ENCODE measurements at regions not wholly inside any gene's neighbourhood (a gene's known extent, or its start where the extent isn't known, plus 50 kb on each side); places are given as distances from the start of the nearest gene placed in this dataset.

GRCh38 chr3:24605511-24606028, 110.9 kb upstream of the THRB start:
- CTCF ChIA-PET (ENCODE audit: low intra/inter-chr PET ratio) = no interaction called here
- BruUV-seq (replicated peaks) = no TSS peak

More at GRCh38 chr3:24605511-24606028, 110.9 kb upstream of the THRB start:
- TF ChIP-seq BCOR (IDR thresholded peaks at IDR 0.05) (no peak), GABPB2 (CRISPR knock-in tag; conservative IDR thresholded peaks at IDR 0.05) (no peak), ZNF584 (CRISPR knock-in tag; IDR thresholded peaks at IDR 0.05; ENCODE audit: low read depth) (no peak), RUNX1 (IDR thresholded peaks at IDR 0.05; ENCODE audit: low read depth) (no peak), MAFG (tag; conservative IDR thresholded peaks at IDR 0.05) (no peak), RBM39 (optimal IDR thresholded peaks at IDR 0.05; ENCODE audit: low read depth, low read length) (no peak), PBX2 (CRISPR knock-in tag; IDR thresholded peaks at IDR 0.05; ENCODE audit: low read depth) (no peak), PBX2 (tag; conservative IDR thresholded peaks at IDR 0.05; ENCODE audit: low read depth) (no peak)
- Histone ChIP-seq H3K79me2 (ENCODE audit: control insufficient read depth, insufficient read depth, low read length) (no peaks in the 10 kb centered on the region), H3K27me3 (ENCODE audit: control insufficient read depth in 2 of 2, insufficient read depth in 2 of 2, low read length in 2 of 2) (no peaks in the 10 kb centered on the region), H3K9me3 (replicated peaks; ENCODE audit: control insufficient read depth, insufficient read depth, low read depth, low read length) (no peaks in the 10 kb centered on the region), H3K4me2 (ENCODE audit: insufficient read depth, low read length) (no peak overlapping the region), H2AFZ (ENCODE audit: low read depth, low read length) (no peak overlapping the region), H3K27ac (ENCODE audit: extremely low read depth, low read depth, low read length) (no peak overlapping the region), H3K4me1 (replicated peaks in 1 of 2; ENCODE audit: control insufficient read depth in 2 of 2, insufficient read depth in 2 of 2, low read length in 2 of 2) (no peaks in the 10 kb centered on the region), H3K4me3 (no peak overlapping the region), H4K20me1 (replicated peaks; ENCODE audit: control insufficient read depth, insufficient read depth, low read length) (no peaks in the 10 kb centered on the region), H3K36me3 (ENCODE audit: control insufficient read depth, insufficient read depth, low read length) (no peaks in the 10 kb centered on the region), H3K9ac (ENCODE audit: insufficient read depth in 1 of 2, low read depth in 2 of 2, low read length in 2 of 2) (no peak overlapping the region), H3K9me1 (ENCODE audit: control insufficient read depth, insufficient read depth, low read length) (no peaks in the 10 kb centered on the region)
- POLR2A ChIA-PET = no interaction called here
- DNase-seq (ENCODE audit: extremely low read depth in 1 of 4, low spot score in 3 of 4) (no peak), FAIRE-seq (no peak), ATAC-seq (no peak)
- in situ Hi-C loops (cut with MboI) (no loop called here), intact Hi-C loops (cut with micrococcal nuclease) (no loop called here)
- 20% methylated on average over 4 of the region's 4 CpGs for WGBS (ENCODE audit: insufficient coverage, low coverage, missing lambda C conversion rate)

All from K562 (cell line).